Urinary bladder (tissue), 3 donors: ENCODE measurements at regions not wholly inside any gene's neighbourhood (a gene's known extent, or its start where the extent isn't known, plus 50 kb on each side); places are given as distances from the start of the nearest gene placed in this dataset.
A peak's percentile ranks its signal among the peaks of the same experiment; 100 is the strongest.

Experiments used
- DNase-seq: peaks from one replicate; pipeline ENCODE4 v3.0.0-alpha.2; 2015; ENCODE audit errors: extremely low spot score
- H3K27ac ChIP-seq: one replicate; pipeline ENCODE4 v1.5.1; 2013; ENCODE audit warnings: low read depth, mild to moderate bottlenecking, moderate library complexity
- H3K36me3 ChIP-seq: one replicate; pipeline ENCODE4 v1.6.1; 2013; ENCODE audit warnings: mild to moderate bottlenecking, moderate library complexity; ENCODE audit not compliant: insufficient read depth
- H3K4me1 ChIP-seq: one replicate; pipeline ENCODE4 v1.6.1; 2013; ENCODE audit warnings: mild to moderate bottlenecking, moderate library complexity; ENCODE audit not compliant: insufficient read depth
- H3K4me3 ChIP-seq: one replicate; pipeline ENCODE4 v1.5.1; 2013; ENCODE audit warnings: low read depth, low read length
- WGBS: extraction: QIAGEN DNeasy Blood & Tissue Kit; methylation state at CpG from one replicate; pipeline ENCODE4 v1.1.7; 2013; 5-methylcytosine and 5-hydroxymethylcytosine counted together
- donor health status: healthy with polysubstance abuse.
- donor health status: healthy.

DNA sequence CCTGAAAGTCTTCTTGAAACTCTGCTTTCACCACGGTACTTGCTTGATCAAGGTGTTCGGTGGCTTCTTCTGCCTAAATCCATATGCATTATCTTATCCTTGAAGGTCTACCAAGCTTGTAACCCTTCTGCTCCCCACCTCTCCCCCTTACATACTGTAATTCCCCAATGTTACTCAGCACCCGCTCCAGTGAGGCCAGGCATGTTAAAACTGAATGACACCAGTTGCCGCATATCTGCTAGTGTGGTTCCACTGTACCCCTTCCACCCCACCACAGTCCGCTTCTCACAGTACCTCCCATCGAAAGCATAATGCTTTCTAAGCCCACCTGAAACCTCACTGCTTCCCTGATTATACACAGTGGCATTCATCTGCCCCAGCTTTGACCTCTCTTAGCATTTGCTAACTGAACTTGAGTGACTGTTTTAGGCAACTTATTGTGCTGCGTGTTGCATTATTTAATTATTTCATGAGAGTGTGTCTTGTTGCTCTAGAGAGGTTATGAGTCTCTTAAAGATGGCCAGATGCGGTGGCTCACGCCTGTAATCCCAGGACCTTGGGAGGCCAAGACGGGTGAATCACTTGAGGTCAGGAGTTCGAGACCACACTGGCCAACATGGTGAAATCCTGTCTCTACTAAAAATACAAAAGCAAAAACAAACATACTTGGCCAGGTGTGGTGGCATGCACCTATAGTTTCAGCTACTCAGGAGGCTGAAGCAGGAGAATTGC is 87.6 kb upstream of the MBNL2 start:
- H3K4me3 ChIP-seq: no peak overlapping the region
- H3K4me1 ChIP-seq: no peaks in the 10 kb centered on the region
- H3K36me3 ChIP-seq: no peaks in the 10 kb centered on the region
- H3K27ac ChIP-seq: no peak overlapping the region
- WGBS: 95% methylated on average over 11 of the region's 11 CpGs
- no peak for DNase-seq

DNA sequence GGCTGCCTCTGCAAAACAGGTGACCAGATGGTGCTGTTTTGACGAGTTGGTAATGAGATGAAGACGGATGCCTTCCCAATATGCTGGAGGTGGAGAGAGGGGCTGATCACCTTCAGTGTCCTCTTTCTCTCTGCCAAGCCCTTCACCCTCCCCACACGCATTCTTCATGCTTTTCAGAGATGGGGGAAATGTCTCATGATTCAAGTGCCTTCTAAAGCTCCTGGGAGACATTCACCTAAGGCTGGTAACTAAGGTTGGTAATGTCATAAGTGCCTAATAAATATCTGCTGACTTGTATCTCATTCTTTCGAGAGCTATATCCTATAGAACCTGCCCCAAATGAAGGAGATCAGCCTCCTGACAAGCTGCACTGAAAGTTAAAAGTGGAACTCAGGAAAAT is 86.2 kb upstream of the MBNL2 start:
- Histone ChIP-seq H3K4me3 (no peak overlapping the region), H3K27ac (no peak overlapping the region), H3K36me3 (no peaks in the 10 kb centered on the region), H3K4me1 (no peaks in the 10 kb centered on the region)
- DNase-seq: no peak
- WGBS: 59% methylated on average over 4 of the region's 4 CpGs

- no peak overlapping the region for H3K27ac ChIP-seq
- DNase-seq: no peak
- no peaks in the 10 kb centered on the region for H3K36me3 ChIP-seq
- 88% methylated on average over 3 of the region's 3 CpGs for WGBS
- H3K4me3 ChIP-seq: no peak overlapping the region
- H3K4me1 ChIP-seq: no peaks in the 10 kb centered on the region
Observed at GRCh38 chr13:97136418-97136817, 85.7 kb upstream of the MBNL2 start.

DNA sequence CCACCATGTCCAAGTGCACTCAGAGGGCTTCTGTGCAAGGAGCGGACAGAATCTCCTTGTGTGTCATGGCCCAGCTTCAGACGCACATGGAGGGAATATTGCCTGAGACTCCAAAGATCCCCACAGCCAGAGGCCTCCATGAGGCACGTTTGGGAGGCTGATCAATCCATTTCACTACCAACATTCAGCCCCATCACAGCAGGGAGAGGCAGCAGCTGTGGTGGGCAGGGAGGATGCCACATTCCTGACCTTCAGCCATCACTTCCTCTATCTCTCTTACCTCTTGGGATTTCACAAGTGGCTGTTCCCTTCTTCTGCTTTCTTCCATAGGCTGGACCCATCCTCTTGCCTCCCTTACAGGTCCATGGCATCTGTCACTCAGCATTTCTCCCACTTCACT is 82.4 kb upstream of the MBNL2 start:
- no peak overlapping the region for H3K4me3 ChIP-seq
- H3K27ac ChIP-seq: no peak overlapping the region
- DNase-seq: no peak
- 91% methylated on average over 3 of the region's 3 CpGs for WGBS
- H3K36me3 ChIP-seq: no peaks in the 10 kb centered on the region
- H3K4me1 ChIP-seq: no peaks in the 10 kb centered on the region

GRCh38 chr13:97140131-97140530 is 82.0 kb upstream of the MBNL2 start:
- WGBS: 89% methylated on average over 6 of the region's 6 CpGs
- H3K4me1 ChIP-seq: no peaks in the 10 kb centered on the region
- no peak overlapping the region for H3K27ac ChIP-seq
- H3K36me3 ChIP-seq: no peaks in the 10 kb centered on the region
- H3K4me3 ChIP-seq: no peak overlapping the region
- DNase-seq: no peak

- Histone ChIP-seq H3K4me1 (no peaks in the 10 kb centered on the region), H3K27ac (no peak overlapping the region), H3K4me3 (no peak overlapping the region), H3K36me3 (no peaks in the 10 kb centered on the region)
- no peak for DNase-seq
- WGBS: 43% methylated on average over 3 of the region's 3 CpGs
Observed at GRCh38 chr13:97140611-97141010, 81.5 kb upstream of the MBNL2 start.

DNA sequence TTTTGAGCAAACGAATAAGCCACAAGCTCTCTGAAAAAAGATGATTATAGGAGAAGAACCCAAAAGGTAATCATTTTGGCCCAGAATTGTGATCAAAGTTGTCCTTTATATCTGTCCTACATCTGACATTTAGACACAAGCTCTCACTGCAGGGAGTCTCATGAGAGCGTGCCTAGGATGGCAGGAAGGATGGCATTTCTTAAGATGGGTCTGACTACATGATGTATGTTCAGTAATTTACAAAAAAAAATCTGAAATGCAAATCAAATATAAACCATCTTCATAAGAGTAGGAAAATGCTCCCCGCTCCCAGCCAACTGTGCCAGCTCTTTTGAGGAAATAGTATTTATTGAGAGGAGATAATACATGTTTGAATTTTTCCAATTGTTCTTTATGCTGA is 81.0 kb upstream of the MBNL2 start:
- 69% methylated on average over 3 of the region's 3 CpGs for WGBS
- no peak for DNase-seq
- Histone ChIP-seq H3K36me3 (no peaks in the 10 kb centered on the region), H3K4me3 (no peak overlapping the region), H3K4me1 (no peaks in the 10 kb centered on the region), H3K27ac (no peak overlapping the region)

DNA sequence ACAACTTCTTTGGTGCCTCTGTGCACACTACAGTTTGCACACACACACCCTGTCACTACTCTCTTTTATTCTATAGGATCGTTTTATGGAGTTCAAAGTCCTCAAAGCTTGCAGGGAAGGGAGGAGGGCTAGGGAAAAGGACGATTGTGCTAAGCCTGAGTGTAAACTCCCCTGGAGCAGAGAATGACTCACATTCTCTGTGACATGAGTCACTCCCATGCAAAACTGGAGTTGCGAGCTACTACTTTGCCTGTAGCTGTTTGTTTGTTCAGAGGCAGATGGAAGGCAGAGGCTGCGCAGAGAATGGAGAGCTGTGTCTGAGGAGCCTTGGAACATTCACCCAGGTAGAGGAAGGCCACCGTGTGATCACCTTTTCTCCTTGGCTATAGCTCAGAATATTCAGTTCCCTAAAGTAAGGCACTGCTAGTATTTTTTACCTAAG is 80.5 kb upstream of the MBNL2 start:
- no peaks in the 10 kb centered on the region for H3K36me3 ChIP-seq
- H3K4me3 ChIP-seq: no peak overlapping the region
- WGBS: 12% methylated on average over 5 of the region's 5 CpGs
- H3K4me1 ChIP-seq: no peaks in the 10 kb centered on the region
- no peak overlapping the region for H3K27ac ChIP-seq
- peak; percentile 66 for DNase-seq

DNA sequence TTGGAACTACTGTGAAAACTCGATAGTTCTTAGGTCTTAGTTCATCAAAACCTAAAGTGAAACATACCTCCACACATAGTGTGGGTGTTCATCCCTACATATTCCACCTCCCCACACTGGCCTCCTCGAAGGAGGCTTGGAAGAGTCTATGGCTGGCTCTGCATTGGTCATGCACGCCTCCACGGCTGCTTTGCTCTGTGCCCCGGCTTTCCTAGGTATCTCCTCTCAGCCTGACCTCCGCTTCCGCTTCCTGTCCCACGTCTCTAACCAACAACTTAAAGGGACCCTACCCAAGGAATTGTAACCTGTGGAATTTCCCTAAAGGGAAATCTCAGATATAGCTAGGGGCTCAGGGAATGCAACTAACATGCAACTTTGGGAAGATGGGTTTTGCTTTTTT is 79.7 kb upstream of the MBNL2 start:
- H3K4me3 ChIP-seq: peak overlapping the region; percentile 19
- WGBS: 61% methylated on average over 8 of the region's 8 CpGs
- H3K36me3 ChIP-seq: no peaks in the 10 kb centered on the region
- H3K4me1 ChIP-seq: no peaks in the 10 kb centered on the region
- H3K27ac ChIP-seq: no peak overlapping the region
- no peak for DNase-seq

DNA sequence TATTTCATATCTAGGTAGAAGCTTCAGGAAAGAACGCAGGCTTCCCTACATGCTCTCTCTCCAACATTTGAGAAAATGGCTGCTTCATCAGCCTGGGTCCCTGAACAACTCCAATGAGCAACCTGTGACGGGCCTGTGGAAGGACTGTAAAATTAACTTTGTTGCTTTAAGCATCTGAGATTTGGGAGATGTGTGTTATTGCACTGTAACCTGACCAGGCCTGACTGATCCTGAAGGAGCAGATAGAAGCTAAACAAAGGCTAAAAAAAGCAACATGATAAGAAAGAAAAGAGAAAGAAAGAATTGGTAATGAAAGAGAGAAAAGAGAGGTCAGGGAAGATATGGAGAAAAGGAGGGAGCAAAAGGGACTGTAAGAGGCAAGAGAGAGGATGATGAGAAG is 77.1 kb upstream of the MBNL2 start:
- no peaks in the 10 kb centered on the region for H3K36me3 ChIP-seq
- no peak overlapping the region for H3K27ac ChIP-seq
- DNase-seq: no peak
- H3K4me3 ChIP-seq: no peak overlapping the region
- no peaks in the 10 kb centered on the region for H3K4me1 ChIP-seq
- 97% methylated on average over 2 of the region's 2 CpGs for WGBS

GRCh38 chr13:97148894-97149293 is 73.2 kb upstream of the MBNL2 start:
- 64% methylated on average over 4 of the region's 4 CpGs for WGBS
- no peaks in the 10 kb centered on the region for H3K4me1 ChIP-seq
- H3K4me3 ChIP-seq: no peak overlapping the region
- no peaks in the 10 kb centered on the region for H3K36me3 ChIP-seq
- H3K27ac ChIP-seq: no peak overlapping the region
- DNase-seq: no peak

DNA sequence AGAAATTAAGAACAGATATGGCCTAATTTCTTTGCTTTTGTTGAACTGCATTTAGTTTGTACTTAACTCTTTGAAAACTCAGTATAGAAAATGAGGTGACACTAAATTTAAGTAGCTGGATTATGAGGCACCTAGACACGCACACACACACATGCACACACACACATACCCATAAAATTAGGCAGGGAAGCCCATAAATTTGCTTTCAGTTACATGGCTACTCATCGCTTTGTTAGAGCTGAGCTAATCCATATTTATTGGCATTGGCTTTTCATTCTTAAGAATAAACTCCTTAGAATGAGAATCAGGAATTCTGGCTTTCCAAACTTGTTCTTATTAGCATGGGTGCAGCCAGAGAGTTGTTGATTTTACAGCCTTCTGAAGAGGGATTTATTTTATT is 61.7 kb upstream of the MBNL2 start:
- 81% methylated on average over 2 of the region's 2 CpGs for WGBS
- Histone ChIP-seq H3K36me3 (no peaks in the 10 kb centered on the region), H3K4me3 (no peak overlapping the region), H3K4me1 (no peaks in the 10 kb centered on the region), H3K27ac (no peak overlapping the region)
- DNase-seq: no peak

DNA sequence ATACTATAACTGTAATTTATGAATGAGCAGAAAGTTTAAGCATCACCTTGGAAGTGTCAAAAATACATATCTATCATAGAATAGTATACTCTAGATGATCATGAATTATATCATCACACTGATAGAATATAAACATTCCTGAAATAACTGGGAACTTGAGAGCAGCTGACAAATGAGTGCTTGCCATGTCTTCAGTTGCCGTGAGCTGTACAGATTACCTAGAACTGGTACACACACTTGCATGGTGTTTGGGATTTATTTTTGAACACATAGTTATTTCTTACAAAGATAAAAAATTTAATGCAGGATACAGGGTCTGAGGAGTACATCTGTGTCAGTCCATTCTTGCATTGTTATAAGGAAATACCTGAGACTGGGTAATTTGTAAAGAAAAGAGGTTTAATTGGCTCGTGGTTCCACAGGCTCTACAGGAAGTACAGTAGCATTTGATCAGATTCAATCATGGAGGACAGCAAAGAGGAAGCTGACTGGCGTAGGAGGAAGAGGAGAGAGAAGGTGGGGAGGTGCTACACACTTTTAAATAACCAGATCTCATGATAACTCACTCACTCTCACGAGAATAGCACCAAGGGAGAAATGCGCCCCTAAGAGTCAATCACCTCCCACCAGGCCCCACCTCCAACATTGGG is 60.4 kb upstream of the MBNL2 start:
- H3K36me3 ChIP-seq: no peaks in the 10 kb centered on the region

DNA sequence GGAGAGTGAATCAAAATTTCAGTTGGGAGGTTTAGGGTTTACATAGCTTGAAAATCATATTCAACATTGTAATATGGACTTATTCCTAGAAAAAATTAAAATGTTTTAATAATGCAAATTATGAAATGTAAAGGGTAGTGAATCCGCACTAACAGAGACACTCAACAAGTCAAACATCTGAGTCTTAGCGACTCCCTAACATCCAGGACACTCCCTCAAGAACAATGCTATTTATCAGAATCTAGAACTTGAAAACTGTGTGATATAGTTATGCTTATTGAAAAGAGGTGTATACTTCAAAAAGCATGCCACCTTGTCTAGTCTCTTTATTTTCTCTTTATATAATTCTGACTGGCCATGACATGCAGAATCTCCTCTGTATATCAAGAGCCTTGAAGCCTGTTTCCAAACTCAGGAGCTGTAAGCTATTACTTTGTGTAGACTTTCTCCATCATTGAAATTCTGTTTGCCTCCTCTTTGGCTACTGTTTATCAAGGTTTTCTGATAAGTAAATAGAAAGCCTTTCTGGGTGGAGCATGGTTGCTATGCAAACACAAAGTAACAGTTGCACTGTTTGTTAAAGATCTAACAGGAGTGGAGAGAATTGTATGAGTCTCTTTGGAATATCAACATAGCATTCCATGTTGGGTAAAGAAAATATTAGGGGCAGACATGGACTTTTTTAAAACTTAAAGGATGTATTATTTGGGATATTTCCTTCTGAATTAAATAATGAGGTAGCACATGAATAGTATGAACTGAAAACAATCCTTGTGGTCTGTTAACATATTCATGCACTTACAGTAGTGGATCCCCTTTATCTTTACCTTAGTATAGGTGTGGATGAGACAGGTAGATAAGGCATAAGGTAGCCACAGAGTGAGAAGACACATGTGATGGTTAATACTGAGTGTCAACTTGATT is 56.4 kb upstream of the MBNL2 start:
- WGBS: 95% methylated on average over 2 of the region's 2 CpGs

More for the DNA sequence above, 60.4 kb upstream of the MBNL2 start:
- no peak for DNase-seq
- Histone ChIP-seq H3K27ac (no peak overlapping the region), H3K4me1 (no peaks in the 10 kb centered on the region), H3K4me3 (no peak overlapping the region)
- WGBS: 88% methylated on average over 5 of the region's 5 CpGs

More for the DNA sequence above, 56.4 kb upstream of the MBNL2 start:
- no peaks in the 10 kb centered on the region for H3K4me1 ChIP-seq
- no peak overlapping the region for H3K27ac ChIP-seq
- H3K4me3 ChIP-seq: no peak overlapping the region
- no peaks in the 10 kb centered on the region for H3K36me3 ChIP-seq
- DNase-seq: no peak
